Fibroblast of lung (primary cell): ENCODE measurements at regions not wholly inside any gene's neighbourhood (a gene's known extent, or its start where the extent isn't known, plus 50 kb on each side); places are given as distances from the start of the nearest gene placed in this dataset.

ENCODE experiments used
- DNase-seq, 2 donors: peaks; one replicate each; pipeline versions ENCODE4 v3.0.0 to v3.0.0-alpha.2; 2010; ENCODE audit warnings: low read depth in 2 of 2
- H2AFZ ChIP-seq: 2 replicates; pipeline ENCODE4 v1.5.1; 2012; ENCODE audit warnings: low read length, control low read depth, inconsistent platforms
- H3K27ac ChIP-seq: 2 replicates; pipeline ENCODE4 v1.5.1; 2011; ENCODE audit warnings: low read length, control low read depth; ENCODE audit not compliant: insufficient read depth
- H3K27me3 ChIP-seq: 2 replicates; pipeline ENCODE4 v1.5.1; 2011; ENCODE audit warnings: mild to moderate bottlenecking, low read length; ENCODE audit not compliant: control insufficient read depth, insufficient read depth
- H3K36me3 ChIP-seq: 2 replicates; pipeline ENCODE4 v1.5.1; 2011; ENCODE audit warnings: low read length; ENCODE audit not compliant: control insufficient read depth, insufficient read depth
- H3K4me1 ChIP-seq: 2 replicates; pipeline ENCODE4 v1.5.1; 2011; ENCODE audit warnings: low read length; ENCODE audit not compliant: control insufficient read depth, insufficient read depth; ENCODE audit errors: extremely low read depth
- H3K4me2 ChIP-seq: 2 replicates; pipeline ENCODE4 v1.5.1; 2011; ENCODE audit warnings: low read length, control low read depth; ENCODE audit not compliant: insufficient read depth; ENCODE audit errors: extremely low read depth
- H3K4me3 ChIP-seq, 4 experiments: fragments of 200-600 bp in 1 of 4; sonication (generic) in 1 of 4; replicated peaks in 1 of 4; 2 replicates each; pipeline ENCODE4 v1.5.1; 2011 to 2016; ENCODE audit warnings: low read length in 4 of 4, low read depth in 3 of 4, mild to moderate bottlenecking in 3 of 4, control low read depth in 2 of 4, inconsistent platforms in 1 of 4, mixed read lengths in 1 of 4; ENCODE audit not compliant: insufficient read depth in 1 of 4; ENCODE audit errors: control extremely low read depth in 1 of 4
- H3K79me2 ChIP-seq: 2 replicates; pipeline ENCODE4 v1.5.1; 2012; ENCODE audit warnings: mild to moderate bottlenecking, low read length, inconsistent platforms; ENCODE audit not compliant: control insufficient read depth, insufficient read depth
- H3K9ac ChIP-seq: 2 replicates; pipeline ENCODE4 v1.5.1; 2011; ENCODE audit warnings: mild to moderate bottlenecking, low read length, control low read depth; ENCODE audit not compliant: insufficient read depth
- H3K9me3 ChIP-seq: 2 replicates; pipeline ENCODE4 v1.5.1; 2012; ENCODE audit warnings: low read depth, low read length; ENCODE audit not compliant: control insufficient read depth, insufficient read depth
- H4K20me1 ChIP-seq: 2 replicates; pipeline ENCODE4 v1.5.1; 2011; ENCODE audit warnings: low read length; ENCODE audit not compliant: control insufficient read depth, insufficient read depth; ENCODE audit errors: extremely low read depth
- EZH2 ChIP-seq: IDR thresholded peaks from 2 replicates; pipeline ENCODE4 v1.5.1; 2012; ENCODE audit warnings: low read length, control low read depth, mild to moderate bottlenecking; ENCODE audit errors: missing control alignments
- TF ChIP-seq, protein P1 (sequence below), 2 donors: IDR thresholded peaks in 1 of 2; conservative IDR thresholded peaks in 1 of 2; 1 replicate in 1 of 2; 2 replicates in 1 of 2; pipeline ENCODE4 v1.5.1; 2011 to 2012; ENCODE audit warnings: low read length in 2 of 2, control low read depth in 1 of 2, inconsistent platforms in 1 of 2, low read depth in 1 of 2, mild to moderate bottlenecking in 1 of 2

DNA sequence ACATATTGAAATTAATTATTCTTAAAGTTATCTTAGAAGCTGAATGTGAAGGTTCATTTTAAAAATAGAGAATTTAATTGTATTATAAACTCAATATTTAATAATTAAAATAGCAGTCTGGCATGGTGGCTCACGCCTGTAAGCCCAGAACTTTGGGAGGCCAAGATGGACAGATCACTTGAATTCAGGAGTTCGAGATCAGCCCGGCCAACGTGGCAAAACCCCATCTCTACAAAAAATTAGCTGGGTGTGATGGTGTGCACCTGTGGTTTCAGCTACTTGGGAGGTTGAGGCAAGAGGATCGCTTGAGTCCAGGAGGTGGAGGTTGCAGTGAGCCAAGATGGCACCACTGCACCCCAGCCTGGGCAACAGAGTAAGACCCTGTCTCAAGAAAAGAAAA is 659.9 kb upstream of the AGA start:
- no peaks in the 10 kb centered on the region for H3K9me3 ChIP-seq
- H3K9ac ChIP-seq: no peak overlapping the region
- H4K20me1 ChIP-seq: no peaks in the 10 kb centered on the region
- no peak for DNase-seq
- H3K27me3 ChIP-seq: no peaks in the 10 kb centered on the region
- no peaks in the 10 kb centered on the region for H3K36me3 ChIP-seq
- no peak overlapping the region for H3K4me2 ChIP-seq
- no peak overlapping the region for H3K27ac ChIP-seq
- no peak for TF ChIP-seq EZH2
- no peak overlapping the region for H3K4me3 ChIP-seq
- H2AFZ ChIP-seq: no peak overlapping the region
- no peaks in the 10 kb centered on the region for H3K79me2 ChIP-seq
- H3K4me1 ChIP-seq: no peaks in the 10 kb centered on the region

DNA sequence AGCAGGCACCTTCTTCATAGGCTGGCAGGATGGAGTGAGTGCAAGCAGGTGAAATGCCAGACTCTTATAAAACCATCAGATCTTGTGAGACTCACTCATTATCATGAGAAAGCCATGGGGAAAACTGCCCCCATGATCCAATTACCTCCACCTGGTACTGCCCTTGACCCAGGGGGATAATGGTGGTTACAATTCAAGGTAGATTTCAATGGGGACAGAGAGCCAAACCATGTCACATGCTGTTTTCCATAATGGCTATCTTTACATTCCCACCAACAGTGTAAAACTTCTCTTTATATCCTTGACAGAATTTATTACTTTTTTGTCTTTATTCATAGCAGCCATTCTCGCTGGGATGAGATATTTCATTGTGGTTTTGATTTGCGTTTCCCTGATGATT is 663.0 kb upstream of the AGA start:
- no peak overlapping the region for H2AFZ ChIP-seq
- H3K4me1 ChIP-seq: no peaks in the 10 kb centered on the region
- H3K36me3 ChIP-seq: no peaks in the 10 kb centered on the region
- no peak overlapping the region for H3K4me2 ChIP-seq
- DNase-seq: no peak
- H3K27ac ChIP-seq: no peak overlapping the region
- TF ChIP-seq, protein P1, sequence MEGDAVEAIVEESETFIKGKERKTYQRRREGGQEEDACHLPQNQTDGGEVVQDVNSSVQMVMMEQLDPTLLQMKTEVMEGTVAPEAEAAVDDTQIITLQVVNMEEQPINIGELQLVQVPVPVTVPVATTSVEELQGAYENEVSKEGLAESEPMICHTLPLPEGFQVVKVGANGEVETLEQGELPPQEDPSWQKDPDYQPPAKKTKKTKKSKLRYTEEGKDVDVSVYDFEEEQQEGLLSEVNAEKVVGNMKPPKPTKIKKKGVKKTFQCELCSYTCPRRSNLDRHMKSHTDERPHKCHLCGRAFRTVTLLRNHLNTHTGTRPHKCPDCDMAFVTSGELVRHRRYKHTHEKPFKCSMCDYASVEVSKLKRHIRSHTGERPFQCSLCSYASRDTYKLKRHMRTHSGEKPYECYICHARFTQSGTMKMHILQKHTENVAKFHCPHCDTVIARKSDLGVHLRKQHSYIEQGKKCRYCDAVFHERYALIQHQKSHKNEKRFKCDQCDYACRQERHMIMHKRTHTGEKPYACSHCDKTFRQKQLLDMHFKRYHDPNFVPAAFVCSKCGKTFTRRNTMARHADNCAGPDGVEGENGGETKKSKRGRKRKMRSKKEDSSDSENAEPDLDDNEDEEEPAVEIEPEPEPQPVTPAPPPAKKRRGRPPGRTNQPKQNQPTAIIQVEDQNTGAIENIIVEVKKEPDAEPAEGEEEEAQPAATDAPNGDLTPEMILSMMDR (conservative IDR thresholded peaks at IDR 0.05 in 1 of 2, IDR thresholded peaks at IDR 0.05 in 1 of 2; ENCODE audit: low read depth in 1 of 2, low read length in 2 of 2): no peak
- H3K79me2 ChIP-seq: no peaks in the 10 kb centered on the region
- no peaks in the 10 kb centered on the region for H3K27me3 ChIP-seq
- H3K4me3 ChIP-seq: no peak overlapping the region
- no peaks in the 10 kb centered on the region for H4K20me1 ChIP-seq
- H3K9me3 ChIP-seq: no peaks in the 10 kb centered on the region
- no peak overlapping the region for H3K9ac ChIP-seq

DNA sequence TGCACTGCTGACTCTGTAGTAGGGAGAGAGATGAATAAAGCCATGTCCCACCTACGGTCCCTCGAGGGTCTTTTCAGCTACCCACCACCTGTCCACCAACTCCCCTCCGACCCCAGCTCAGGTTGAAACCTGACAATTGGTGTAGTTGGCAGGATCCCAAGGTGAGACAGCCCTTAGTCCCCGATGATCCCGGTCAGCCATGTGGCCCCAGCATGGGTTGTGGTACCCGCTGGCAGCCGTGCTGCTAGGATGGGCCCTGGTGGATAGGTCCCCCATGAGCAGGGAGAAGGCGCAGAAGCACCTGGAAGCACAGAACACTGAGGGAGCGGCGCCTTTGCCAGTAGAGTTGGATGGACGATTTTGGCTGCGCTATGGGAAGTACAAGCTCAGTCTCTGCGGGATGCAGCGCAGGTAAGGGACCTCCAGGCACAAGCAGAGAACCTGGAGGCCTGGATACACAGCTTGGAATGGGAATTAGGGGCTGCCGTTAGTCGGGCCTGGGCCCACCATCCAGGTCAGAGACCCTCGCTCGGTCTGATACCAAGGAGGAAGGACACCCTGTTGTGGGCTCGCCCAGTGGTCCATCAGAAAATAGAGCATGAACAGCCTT is 694.6 kb upstream of the AGA start:
- Histone ChIP-seq H3K9ac (no peak overlapping the region), H4K20me1 (no peaks in the 10 kb centered on the region), H3K4me1 (no peaks in the 10 kb centered on the region), H3K36me3 (no peaks in the 10 kb centered on the region), H2AFZ (no peak overlapping the region), H3K27me3 (no peaks in the 10 kb centered on the region), H3K79me2 (no peaks in the 10 kb centered on the region), H3K4me2 (no peak overlapping the region), H3K4me3 (no peak overlapping the region), H3K9me3 (no peaks in the 10 kb centered on the region), H3K27ac (no peak overlapping the region)
- TF ChIP-seq, protein P1 (conservative IDR thresholded peaks at IDR 0.05 in 1 of 2, IDR thresholded peaks at IDR 0.05 in 1 of 2; ENCODE audit: low read depth in 1 of 2, low read length in 2 of 2): no peak
- TF ChIP-seq EZH2: no peak
- no peak for DNase-seq
